HepG2 (cell line): ENCODE measurements at regions not wholly inside any gene's neighbourhood (a gene's known extent, or its start where the extent isn't known, plus 50 kb on each side); places are given as distances from the start of the nearest gene placed in this dataset.

ENCODE experiments used
- ATAC-seq: fragments of 200-7000 bp; cut with Tn5 transposase; 3 replicates; pipeline ENCODE4 v1.9.1; 2020; ENCODE audit warnings: mild to moderate bottlenecking, moderate library complexity
- BruUV-seq: library from RNA; stranded (reverse); fragments of 400-500 nt; replicated peaks from 2 replicates; lab custom pipeline; 2021; lab: Mats Ljungman, UMichigan
- CTCF ChIA-PET: fragments of 300-600 bp; formaldehyde crosslinking; extraction: SDS; loops from one replicate; lab custom pipeline; 2021; ENCODE audit warnings: low total read pairs, inconsistent platforms, low intra/inter-chr PET ratio; lab: Yijun Ruan, JAX
- POLR2A ChIA-PET: fragments of 350-600 bp; sonication (Branson Sonifier 250); formaldehyde crosslinking; loops from one replicate; lab custom pipeline; 2020; ENCODE audit warnings: antibody characterized with exemption, inconsistent platforms; lab: Yijun Ruan, JAX
- DNase-seq: peaks from one replicate; pipeline ENCODE4 v3.0.0-alpha.2; 2015; ENCODE audit warnings: low spot score
- FAIRE-seq: peaks from 3 replicates; lab custom pipeline; 2011; peaks lifted over from hg19 to GRCh38; lab: Jason Lieb, UNC
- H2AFZ ChIP-seq: one replicate; pipeline ENCODE4 v1.6.1; 2011; ENCODE audit warnings: low read length, inconsistent platforms
- H3K27ac ChIP-seq: fragments of 300-600 bp; 3 replicates; pipeline ENCODE4 v1.8.0; 2011; ENCODE audit warnings: mixed run types, mild to moderate bottlenecking, mixed read lengths, low read length, inconsistent platforms; ENCODE audit not compliant: insufficient read depth; ENCODE audit errors: extremely low read length
- H3K27me3 ChIP-seq, 2 experiments: fragments of 200-600 bp in 1 of 2; 2 replicates in 1 of 2; 3 replicates in 1 of 2; pipeline versions ENCODE4 v1.6.0 to v1.8.0; 2011; ENCODE audit warnings: low read length in 2 of 2, mild to moderate bottlenecking in 2 of 2, moderate library complexity in 2 of 2, inconsistent platforms in 1 of 2; ENCODE audit not compliant: insufficient read depth in 2 of 2, control insufficient read depth in 1 of 2
- H3K36me3 ChIP-seq, 2 experiments: fragments of 200-600 bp in 1 of 2; replicated peaks in 1 of 2; 2 replicates in 1 of 2; 3 replicates in 1 of 2; pipeline versions ENCODE4 v1.5.1 to v1.8.0; 2011; ENCODE audit warnings: low read length in 2 of 2, inconsistent platforms in 1 of 2; ENCODE audit not compliant: insufficient read depth in 2 of 2, control insufficient read depth in 1 of 2
- H3K4me1 ChIP-seq: 2 replicates; pipeline ENCODE4 v1.5.1; 2012; ENCODE audit warnings: low read length, inconsistent platforms; ENCODE audit not compliant: insufficient read depth
- H3K4me2 ChIP-seq: 2 replicates; pipeline ENCODE4 v1.6.0; 2011; ENCODE audit warnings: low read depth, low read length, inconsistent platforms
- H3K4me3 ChIP-seq, 3 experiments: fragments of 200-600 bp in 1 of 3; sonication (generic), shearing (Covaris generic) in 1 of 3; replicated peaks in 1 of 3; 2 replicates each; pipeline ENCODE4 v1.5.1; 2011 to 2016; ENCODE audit warnings: low read length in 3 of 3, inconsistent platforms in 2 of 3, low read depth in 2 of 3, mild to moderate bottlenecking in 2 of 3, control low read depth in 1 of 3, mixed read lengths in 1 of 3; ENCODE audit not compliant: insufficient read depth in 1 of 3
- H3K79me2 ChIP-seq: one replicate; pipeline ENCODE4 v1.6.1; 2011; ENCODE audit warnings: low read length, inconsistent platforms; ENCODE audit not compliant: insufficient read depth
- H3K9ac ChIP-seq: 2 replicates; pipeline ENCODE4 v1.6.0; 2011; ENCODE audit warnings: mild to moderate bottlenecking, low read depth, low read length, inconsistent platforms; ENCODE audit not compliant: insufficient read depth
- H3K9me3 ChIP-seq: 2 replicates; pipeline ENCODE4 v1.5.1; 2012; ENCODE audit warnings: mild to moderate bottlenecking, low read length
- H4K20me1 ChIP-seq: 2 replicates; pipeline ENCODE4 v1.6.0; 2011; ENCODE audit warnings: inconsistent platforms, mild to moderate bottlenecking, low read length, moderate library complexity; ENCODE audit not compliant: insufficient read depth
- ZGPAT ChIP-seq: IDR thresholded peaks from 2 replicates; pipeline ENCODE4 v1.6.1; 2016; ENCODE audit warnings: mild to moderate bottlenecking
- ZMYM3 ChIP-seq: sonication (generic); formaldehyde crosslinking; IDR thresholded peaks from 2 replicates; pipeline ENCODE4 v1.5.1; 2020; ENCODE audit warnings: mild to moderate bottlenecking, missing genetic modification reagents
- ZNF660 ChIP-seq: sonication (generic); formaldehyde crosslinking; IDR thresholded peaks from 2 replicates; pipeline ENCODE4 v1.5.1; 2020; ENCODE audit warnings: mild to moderate bottlenecking, low read depth, missing genetic modification reagents, borderline replicate concordance
- ZNF768 ChIP-seq: sonication (generic); formaldehyde crosslinking; IDR thresholded peaks from 2 replicates; pipeline ENCODE4 v1.4.0; 2020; ENCODE audit warnings: missing genetic modification reagents
- ZNF770 ChIP-seq: sonication (generic); formaldehyde crosslinking; IDR thresholded peaks from 2 replicates; pipeline ENCODE4 v1.5.0; 2020; ENCODE audit warnings: mild to moderate bottlenecking, missing genetic modification reagents
- WGBS: methylation state at CpG from one replicate; pipeline ENCODE4 v1.1.6; 2017; ENCODE audit warnings: low lambda C conversion rate; 5-methylcytosine and 5-hydroxymethylcytosine counted together
- in situ Hi-C: cut with HindIII; loops from 2 replicates; pipeline ENCODE4 v1.10.0; 2017; ENCODE audit warnings: low pct_unique_long_range_greater_than_20kb; ENCODE audit not compliant: extremely low pct_ligation_motif_present
- intact Hi-C: fragments of 100-400 bp; cut with micrococcal nuclease; formaldehyde crosslinking; loops from one replicate; pipeline ENCODE4 v1.10.0; 2022; ENCODE audit not compliant: unreplicated experiment

- Histone ChIP-seq H3K4me2 (no peak overlapping the region), H2AFZ (no peak overlapping the region), H3K4me3 (no peak overlapping the region), H3K79me2 (peaks cover 90% of the 10 kb centered on the region), H4K20me1 (no peaks in the 10 kb centered on the region), H3K27ac (no peak overlapping the region), H3K27me3 (no peaks in the 10 kb centered on the region), H3K36me3 (peaks cover 0 to 2% of the 10 kb centered on the region in 2 experiments; a peak in 3 of 5 replicates), H3K9ac (no peak overlapping the region), H3K4me1 (peaks cover 87% of the 10 kb centered on the region), H3K9me3 (no peaks in the 10 kb centered on the region)
- FAIRE-seq (no peak), DNase-seq (no peak), ATAC-seq (no peak)
- intact Hi-C loops = no loop called here
- BruUV-seq = no TSS peak
- WGBS = 94% methylated on average over 2 of the region's 2 CpGs
- TF ChIP-seq ZNF660 = no peak
- peak; percentile 46; the same call in 1 of the 2 replicates for TF ChIP-seq ZMYM3
- no peak for TF ChIP-seq ZGPAT (CRISPR knock-in tag)
- peak; percentile 84; the same call in 1 of the 2 replicates for TF ChIP-seq ZNF768 (CRISPR knock-in tag)
- TF ChIP-seq ZNF770 (CRISPR knock-in tag) = no peak
- in situ Hi-C loops = no loop called here
- CTCF ChIA-PET = no interaction called here
- POLR2A ChIA-PET = no interaction called here
Observed at GRCh38 chr17:72474243-72474642, 353.4 kb downstream of the SOX9 start.
